Tibial nerve (tissue), 4 donors: ENCODE measurements at regions not wholly inside any gene's neighbourhood (a gene's known extent, or its start where the extent isn't known, plus 50 kb on each side); places are given as distances from the start of the nearest gene placed in this dataset.
A peak's percentile ranks its signal among the peaks of the same experiment; 100 is the strongest.

ENCODE experiments used
- CTCF ChIP-seq, 5 experiments: fragments of 200-600 bp in 3 of 5; fragments of 450-650 bp in 2 of 5; sonication (generic) in 3 of 5; IDR thresholded peaks; one replicate each; pipeline ENCODE4 v1.5.1; 2016 to 2019; ENCODE audit warnings: antibody characterized with exemption in 5 of 5, mild to moderate bottlenecking in 3 of 5, moderate library complexity in 2 of 5
- EP300 ChIP-seq, 2 donors: sonication (generic); formaldehyde crosslinking; IDR thresholded peaks; one replicate each; pipeline ENCODE4 v1.6.1; 2017; ENCODE audit warnings: antibody characterized with exemption in 2 of 2, mild to moderate bottlenecking in 1 of 2
- POLR2A ChIP-seq, 2 donors: fragments of 450-650 bp; IDR thresholded peaks; one replicate each; pipeline ENCODE4 v1.6.1; 2017; ENCODE audit warnings: antibody characterized with exemption in 2 of 2, mild to moderate bottlenecking in 2 of 2, moderate library complexity in 2 of 2

GRCh38 chr5:68646144-68646543, 430.6 kb downstream of the PIK3R1 start:
- TF ChIP-seq CTCF (IDR thresholded peaks at IDR 0.05): no peak
- TF ChIP-seq EP300 (IDR thresholded peaks at IDR 0.05): peak in 1 of 2 donors; percentile 10
- TF ChIP-seq POLR2A (IDR thresholded peaks at IDR 0.05): no peak
